Endothelial cell of umbilical vein (primary cell): ENCODE measurements at regions not wholly inside any gene's neighbourhood (a gene's known extent, or its start where the extent isn't known, plus 50 kb on each side); places are given as distances from the start of the nearest gene placed in this dataset.
"Not testable (repeated sequence)": the region's sequence is repeated elsewhere in the genome, so short reads cannot be mapped to it uniquely, and the experiment has no call there.

ENCODE experiments used
- BruUV-seq: library from RNA; stranded (reverse); fragments of 400-500 nt; replicated peaks from 2 replicates; lab custom pipeline; 2021; lab: Mats Ljungman, UMichigan
- CTCF ChIA-PET: fragments of 300-600, 350-600 bp; sonication (Branson Sonifier 250); formaldehyde crosslinking; loops from one replicate; lab custom pipeline; 2021; ENCODE audit warnings: antibody characterized with exemption, inconsistent platforms; lab: Charles Lee
- POLR2A ChIA-PET: fragments of 300-600, 350-600 bp; sonication (Branson Sonifier 250); formaldehyde crosslinking; loops from one replicate; lab custom pipeline; 2021; ENCODE audit warnings: antibody characterized with exemption, inconsistent platforms; lab: Charles Lee
- DNase-seq: peaks from one replicate; pipeline ENCODE4 v3.0.0-alpha.2; 2011; ENCODE audit warnings: low read depth, low spot score
- FAIRE-seq: peaks from 2 replicates; lab custom pipeline; 2011; peaks lifted over from hg19 to GRCh38; lab: Jason Lieb, UNC
- H2AFZ ChIP-seq: 2 replicates; pipeline ENCODE4 v1.6.0; 2012; ENCODE audit warnings: low read depth, low read length, control low read depth, inconsistent platforms
- H3K27ac ChIP-seq: 2 replicates; pipeline ENCODE4 v1.5.1; 2011; ENCODE audit warnings: low read depth, mild to moderate bottlenecking, control low read depth, low read length, moderate library complexity; ENCODE audit not compliant: insufficient read depth
- H3K27me3 ChIP-seq, 2 experiments: 2 replicates each; pipeline versions ENCODE4 v1.6.0 to v1.6.1; 2011; ENCODE audit warnings: low read length in 2 of 2, mixed read lengths in 1 of 2; ENCODE audit not compliant: control insufficient read depth in 2 of 2, insufficient read depth in 2 of 2
- H3K36me3 ChIP-seq, 2 experiments: 2 replicates in 1 of 2; 3 replicates in 1 of 2; pipeline ENCODE4 v1.5.1; 2011; ENCODE audit warnings: low read length in 2 of 2, mild to moderate bottlenecking in 1 of 2, moderate library complexity in 1 of 2; ENCODE audit not compliant: control insufficient read depth in 2 of 2, insufficient read depth in 2 of 2; ENCODE audit errors: extremely low read depth in 1 of 2
- H3K4me1 ChIP-seq: 3 replicates; pipeline ENCODE4 v1.5.1; 2011; ENCODE audit warnings: mild to moderate bottlenecking, low read length; ENCODE audit not compliant: control insufficient read depth, insufficient read depth; ENCODE audit errors: extremely low read depth
- H3K4me2 ChIP-seq: 2 replicates; pipeline ENCODE4 v1.6.1; 2011; ENCODE audit warnings: low read length, control low read depth, mixed read lengths; ENCODE audit not compliant: insufficient read depth
- H3K4me3 ChIP-seq, 3 experiments: fragments of 200-600 bp in 1 of 3; sonication (generic), shearing (Covaris generic) in 1 of 3; replicated peaks in 1 of 3; 2 replicates each; pipeline ENCODE4 v1.5.1; 2011 to 2016; ENCODE audit warnings: control low read depth in 3 of 3, low read length in 3 of 3, mild to moderate bottlenecking in 2 of 3, inconsistent platforms in 1 of 3, low read depth in 1 of 3, moderate library complexity in 1 of 3; ENCODE audit not compliant: insufficient read depth in 1 of 3
- H3K79me2 ChIP-seq: 2 replicates; pipeline ENCODE4 v1.6.0; 2012; ENCODE audit warnings: low read length, inconsistent platforms; ENCODE audit not compliant: control insufficient read depth, insufficient read depth
- H3K9ac ChIP-seq: replicated peaks from 2 replicates; pipeline ENCODE3; 2011; ENCODE audit warnings: low read length, control low read depth; ENCODE audit not compliant: insufficient read depth; ENCODE audit errors: extremely low read depth
- H3K9me1 ChIP-seq: replicated peaks from 3 replicates; pipeline ENCODE4 v1.6.0; 2011; ENCODE audit warnings: mild to moderate bottlenecking, low read length; ENCODE audit not compliant: control insufficient read depth, insufficient read depth; ENCODE audit errors: extremely low read depth
- H3K9me3 ChIP-seq: replicated peaks from 2 replicates; pipeline ENCODE4 v1.5.1; 2012; ENCODE audit warnings: low read length, inconsistent platforms; ENCODE audit not compliant: control insufficient read depth, insufficient read depth
- H4K20me1 ChIP-seq: replicated peaks from 2 replicates; pipeline ENCODE3; 2011; ENCODE audit warnings: mild to moderate bottlenecking, low read length; ENCODE audit not compliant: control insufficient read depth, insufficient read depth; ENCODE audit errors: extremely low read depth
- EZH2 ChIP-seq: IDR thresholded peaks from 2 replicates; pipeline ENCODE4 v1.6.1; 2012; ENCODE audit warnings: borderline replicate concordance, low read depth, mild to moderate bottlenecking, moderate library complexity, low read length, inconsistent platforms; ENCODE audit not compliant: severe bottlenecking
- FOS ChIP-seq: IDR thresholded peaks from 2 replicates; pipeline ENCODE4 v1.6.1; 2011; ENCODE audit warnings: mild to moderate bottlenecking, low read length, moderate library complexity, borderline replicate concordance; ENCODE audit not compliant: insufficient read depth
- GATA2 ChIP-seq: IDR thresholded peaks from 2 replicates; pipeline ENCODE4 v1.7.0; 2011; ENCODE audit warnings: low read depth, mild to moderate bottlenecking, moderate library complexity, mixed read lengths, low read length; ENCODE audit not compliant: insufficient read length, insufficient read depth
- JUN ChIP-seq: IDR thresholded peaks from 2 replicates; pipeline ENCODE4 v1.6.1; 2011; ENCODE audit warnings: borderline replicate concordance, low read depth; ENCODE audit not compliant: insufficient read length, insufficient read depth
- MYC ChIP-seq: IDR thresholded peaks from one replicate; pipeline ENCODE4 v1.6.1; 2011; ENCODE audit warnings: mild to moderate bottlenecking, low read depth, low read length
- POLR2A ChIP-seq: IDR thresholded peaks from 2 replicates; pipeline ENCODE4 v1.6.1; 2012; ENCODE audit warnings: low read depth, mild to moderate bottlenecking, control low read depth, low read length
- POLR2AphosphoS5 ChIP-seq: IDR thresholded peaks from 2 replicates; pipeline ENCODE4 v1.6.1; 2012; ENCODE audit warnings: low read depth, mild to moderate bottlenecking, control low read depth, low read length, moderate library complexity; ENCODE audit not compliant: insufficient read depth
- dilution Hi-C: fragments of 300-500 bp; cut with MboI; formaldehyde crosslinking; loops from one replicate; pipeline ENCODE4 v1.15.0; 2019; ENCODE audit warnings: low sequenced_read_pairs; ENCODE audit not compliant: extremely low pct_ligation_motif_present
- intact Hi-C: fragments of 100-400 bp; cut with micrococcal nuclease; formaldehyde crosslinking; loops from one replicate; pipeline ENCODE4 v1.10.0; 2022
- TF ChIP-seq, protein P1 (sequence below): IDR thresholded peaks from 2 replicates; pipeline ENCODE4 v1.6.1; 2011; ENCODE audit not compliant: insufficient read depth, insufficient read length
- TF ChIP-seq, protein P2 (sequence below), 2 donors: IDR thresholded peaks; 1 replicate in 1 of 2; 2 replicates in 1 of 2; pipeline ENCODE4 v1.5.1; 2011; ENCODE audit warnings: low read length in 2 of 2, mild to moderate bottlenecking in 2 of 2, moderate library complexity in 2 of 2, control low read depth in 1 of 2, inconsistent platforms in 1 of 2, low read depth in 1 of 2; ENCODE audit not compliant: insufficient read depth in 1 of 2; ENCODE audit errors: extremely low read depth in 1 of 2

DNA sequence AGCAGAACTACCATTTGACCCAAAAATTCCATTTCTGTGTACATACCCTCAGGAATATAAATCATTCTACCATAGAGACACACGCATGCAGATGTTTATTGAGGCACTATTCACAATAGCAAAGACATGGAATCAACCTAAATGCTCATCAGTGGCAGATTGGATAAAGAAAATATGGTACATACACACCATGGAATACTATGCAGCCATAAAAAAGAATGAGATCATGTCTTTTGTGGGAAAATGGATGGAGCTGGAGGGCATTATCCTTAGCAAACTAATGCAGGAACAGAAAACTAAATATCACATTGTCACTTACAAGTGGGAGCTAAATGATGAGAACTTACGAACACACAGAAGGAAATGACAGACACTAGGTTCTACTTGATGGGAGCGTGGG lies 112.3 kb downstream of the CAAP1 start:
- H3K9me3 ChIP-seq, H3K27me3 ChIP-seq, H3K4me3 ChIP-seq, CTCF ChIA-PET, BruUV-seq, H3K36me3 ChIP-seq, H3K79me2 ChIP-seq, DNase-seq, dilution Hi-C loops, H3K4me2 ChIP-seq, H2AFZ ChIP-seq, H3K4me1 ChIP-seq, POLR2A ChIA-PET, H3K27ac ChIP-seq, H3K9ac ChIP-seq, FAIRE-seq, intact Hi-C loops, H4K20me1 ChIP-seq, H3K9me1 ChIP-seq: not testable (repeated sequence)

DNA sequence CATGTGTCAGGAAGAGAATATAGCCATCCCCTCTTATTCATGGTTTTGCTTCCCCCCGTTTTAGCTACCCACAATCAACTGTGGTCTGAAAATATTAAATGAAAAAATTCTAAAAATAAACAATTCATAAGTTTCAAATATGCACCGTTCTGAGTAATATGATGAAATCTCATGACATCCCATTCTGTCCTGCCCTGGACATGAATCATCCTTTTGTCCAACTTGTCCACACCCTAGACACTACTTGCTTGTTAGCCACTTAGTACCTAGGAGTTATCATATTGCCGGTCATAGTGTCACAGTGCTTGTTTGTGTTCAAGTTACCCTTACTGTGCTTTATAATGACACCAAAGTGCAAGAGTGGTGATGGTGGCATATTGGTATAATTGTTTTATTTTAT lies 113.5 kb downstream of the CAAP1 start:
- Histone ChIP-seq H3K4me2 (no peak overlapping the region), H3K9ac (no peak overlapping the region), H3K27ac (no peak overlapping the region), H3K4me1 (no peaks in the 10 kb centered on the region), H3K79me2 (no peaks in the 10 kb centered on the region), H3K4me3 (no peak overlapping the region), H3K36me3 (no peaks in the 10 kb centered on the region), H3K27me3 (no peaks in the 10 kb centered on the region), H3K9me1 (no peaks in the 10 kb centered on the region), H3K9me3 (no peaks in the 10 kb centered on the region), H2AFZ (no peak overlapping the region), H4K20me1 (no peaks in the 10 kb centered on the region)
- ChIA-PET POLR2A (no interaction called here), CTCF (no interaction called here)
- BruUV-seq, result no TSS peak
- DNase-seq (no peak), FAIRE-seq (no peak)
- intact Hi-C loops, result no loop called here
- TF ChIP-seq POLR2AphosphoS5, result no peak
- no peak for TF ChIP-seq MYC
- no peak for TF ChIP-seq JUN
- TF ChIP-seq FOS, result no peak
- no peak for TF ChIP-seq EZH2
- TF ChIP-seq POLR2A, result no peak
- TF ChIP-seq, protein P1, sequence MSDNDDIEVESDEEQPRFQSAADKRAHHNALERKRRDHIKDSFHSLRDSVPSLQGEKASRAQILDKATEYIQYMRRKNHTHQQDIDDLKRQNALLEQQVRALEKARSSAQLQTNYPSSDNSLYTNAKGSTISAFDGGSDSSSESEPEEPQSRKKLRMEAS, result no peak
- TF ChIP-seq, protein P2, sequence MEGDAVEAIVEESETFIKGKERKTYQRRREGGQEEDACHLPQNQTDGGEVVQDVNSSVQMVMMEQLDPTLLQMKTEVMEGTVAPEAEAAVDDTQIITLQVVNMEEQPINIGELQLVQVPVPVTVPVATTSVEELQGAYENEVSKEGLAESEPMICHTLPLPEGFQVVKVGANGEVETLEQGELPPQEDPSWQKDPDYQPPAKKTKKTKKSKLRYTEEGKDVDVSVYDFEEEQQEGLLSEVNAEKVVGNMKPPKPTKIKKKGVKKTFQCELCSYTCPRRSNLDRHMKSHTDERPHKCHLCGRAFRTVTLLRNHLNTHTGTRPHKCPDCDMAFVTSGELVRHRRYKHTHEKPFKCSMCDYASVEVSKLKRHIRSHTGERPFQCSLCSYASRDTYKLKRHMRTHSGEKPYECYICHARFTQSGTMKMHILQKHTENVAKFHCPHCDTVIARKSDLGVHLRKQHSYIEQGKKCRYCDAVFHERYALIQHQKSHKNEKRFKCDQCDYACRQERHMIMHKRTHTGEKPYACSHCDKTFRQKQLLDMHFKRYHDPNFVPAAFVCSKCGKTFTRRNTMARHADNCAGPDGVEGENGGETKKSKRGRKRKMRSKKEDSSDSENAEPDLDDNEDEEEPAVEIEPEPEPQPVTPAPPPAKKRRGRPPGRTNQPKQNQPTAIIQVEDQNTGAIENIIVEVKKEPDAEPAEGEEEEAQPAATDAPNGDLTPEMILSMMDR (IDR thresholded peaks at IDR 0.05; ENCODE audit: extremely low read depth in 1 of 2, insufficient read depth in 1 of 2, low read depth in 1 of 2, low read length in 2 of 2), result no peak
- no peak for TF ChIP-seq GATA2
- dilution Hi-C loops, result no loop called here
